Fibroblast of lung (primary cell): ENCODE measurements at regions not wholly inside any gene's neighbourhood (a gene's known extent, or its start where the extent isn't known, plus 50 kb on each side); places are given as distances from the start of the nearest gene placed in this dataset.

Experiments used
- DNase-seq, 2 donors: peaks; one replicate each; pipeline versions ENCODE4 v3.0.0 to v3.0.0-alpha.2; 2010; ENCODE audit warnings: low read depth in 2 of 2
- H2AFZ ChIP-seq: 2 replicates; pipeline ENCODE4 v1.5.1; 2012; ENCODE audit warnings: low read length, control low read depth, inconsistent platforms
- H3K27ac ChIP-seq: 2 replicates; pipeline ENCODE4 v1.5.1; 2011; ENCODE audit warnings: low read length, control low read depth; ENCODE audit not compliant: insufficient read depth
- H3K27me3 ChIP-seq: 2 replicates; pipeline ENCODE4 v1.5.1; 2011; ENCODE audit warnings: mild to moderate bottlenecking, low read length; ENCODE audit not compliant: control insufficient read depth, insufficient read depth
- H3K36me3 ChIP-seq: 2 replicates; pipeline ENCODE4 v1.5.1; 2011; ENCODE audit warnings: low read length; ENCODE audit not compliant: control insufficient read depth, insufficient read depth
- H3K4me1 ChIP-seq: 2 replicates; pipeline ENCODE4 v1.5.1; 2011; ENCODE audit warnings: low read length; ENCODE audit not compliant: control insufficient read depth, insufficient read depth; ENCODE audit errors: extremely low read depth
- H3K4me2 ChIP-seq: 2 replicates; pipeline ENCODE4 v1.5.1; 2011; ENCODE audit warnings: low read length, control low read depth; ENCODE audit not compliant: insufficient read depth; ENCODE audit errors: extremely low read depth
- H3K4me3 ChIP-seq, 4 experiments: fragments of 200-600 bp in 1 of 4; sonication (generic) in 1 of 4; replicated peaks in 1 of 4; 2 replicates each; pipeline ENCODE4 v1.5.1; 2011 to 2016; ENCODE audit warnings: low read length in 4 of 4, low read depth in 3 of 4, mild to moderate bottlenecking in 3 of 4, control low read depth in 2 of 4, inconsistent platforms in 1 of 4, mixed read lengths in 1 of 4; ENCODE audit not compliant: insufficient read depth in 1 of 4; ENCODE audit errors: control extremely low read depth in 1 of 4
- H3K79me2 ChIP-seq: 2 replicates; pipeline ENCODE4 v1.5.1; 2012; ENCODE audit warnings: mild to moderate bottlenecking, low read length, inconsistent platforms; ENCODE audit not compliant: control insufficient read depth, insufficient read depth
- H3K9ac ChIP-seq: 2 replicates; pipeline ENCODE4 v1.5.1; 2011; ENCODE audit warnings: mild to moderate bottlenecking, low read length, control low read depth; ENCODE audit not compliant: insufficient read depth
- H3K9me3 ChIP-seq: 2 replicates; pipeline ENCODE4 v1.5.1; 2012; ENCODE audit warnings: low read depth, low read length; ENCODE audit not compliant: control insufficient read depth, insufficient read depth
- H4K20me1 ChIP-seq: 2 replicates; pipeline ENCODE4 v1.5.1; 2011; ENCODE audit warnings: low read length; ENCODE audit not compliant: control insufficient read depth, insufficient read depth; ENCODE audit errors: extremely low read depth
- EZH2 ChIP-seq: IDR thresholded peaks from 2 replicates; pipeline ENCODE4 v1.5.1; 2012; ENCODE audit warnings: low read length, control low read depth, mild to moderate bottlenecking; ENCODE audit errors: missing control alignments
- TF ChIP-seq, protein P1 (sequence below), 2 donors: IDR thresholded peaks in 1 of 2; conservative IDR thresholded peaks in 1 of 2; 1 replicate in 1 of 2; 2 replicates in 1 of 2; pipeline ENCODE4 v1.5.1; 2011 to 2012; ENCODE audit warnings: low read length in 2 of 2, control low read depth in 1 of 2, inconsistent platforms in 1 of 2, low read depth in 1 of 2, mild to moderate bottlenecking in 1 of 2

GRCh38 chr21:43313939-43314405, 113.0 kb downstream of the SIK1 start:
- peaks cover 1% of the 10 kb centered on the region for H3K4me1 ChIP-seq
- no peak for TF ChIP-seq EZH2
- TF ChIP-seq, protein P1, sequence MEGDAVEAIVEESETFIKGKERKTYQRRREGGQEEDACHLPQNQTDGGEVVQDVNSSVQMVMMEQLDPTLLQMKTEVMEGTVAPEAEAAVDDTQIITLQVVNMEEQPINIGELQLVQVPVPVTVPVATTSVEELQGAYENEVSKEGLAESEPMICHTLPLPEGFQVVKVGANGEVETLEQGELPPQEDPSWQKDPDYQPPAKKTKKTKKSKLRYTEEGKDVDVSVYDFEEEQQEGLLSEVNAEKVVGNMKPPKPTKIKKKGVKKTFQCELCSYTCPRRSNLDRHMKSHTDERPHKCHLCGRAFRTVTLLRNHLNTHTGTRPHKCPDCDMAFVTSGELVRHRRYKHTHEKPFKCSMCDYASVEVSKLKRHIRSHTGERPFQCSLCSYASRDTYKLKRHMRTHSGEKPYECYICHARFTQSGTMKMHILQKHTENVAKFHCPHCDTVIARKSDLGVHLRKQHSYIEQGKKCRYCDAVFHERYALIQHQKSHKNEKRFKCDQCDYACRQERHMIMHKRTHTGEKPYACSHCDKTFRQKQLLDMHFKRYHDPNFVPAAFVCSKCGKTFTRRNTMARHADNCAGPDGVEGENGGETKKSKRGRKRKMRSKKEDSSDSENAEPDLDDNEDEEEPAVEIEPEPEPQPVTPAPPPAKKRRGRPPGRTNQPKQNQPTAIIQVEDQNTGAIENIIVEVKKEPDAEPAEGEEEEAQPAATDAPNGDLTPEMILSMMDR (conservative IDR thresholded peaks at IDR 0.05 in 1 of 2, IDR thresholded peaks at IDR 0.05 in 1 of 2; ENCODE audit: low read depth in 1 of 2, low read length in 2 of 2) = no peak
- H3K4me3 ChIP-seq = no peak overlapping the region
- no peaks in the 10 kb centered on the region for H3K9me3 ChIP-seq
- no peak overlapping the region for H2AFZ ChIP-seq
- no peak for DNase-seq
- H3K9ac ChIP-seq = no peak overlapping the region
- no peak overlapping the region for H3K4me2 ChIP-seq
- no peak overlapping the region for H3K27ac ChIP-seq
- no peaks in the 10 kb centered on the region for H3K79me2 ChIP-seq
- no peaks in the 10 kb centered on the region for H3K27me3 ChIP-seq
- no peaks in the 10 kb centered on the region for H4K20me1 ChIP-seq
- no peaks in the 10 kb centered on the region for H3K36me3 ChIP-seq

GRCh38 chr21:43313221-43313938, 113.6 kb downstream of the SIK1 start:
- TF ChIP-seq EZH2 = no peak
- TF ChIP-seq, protein P1 (conservative IDR thresholded peaks at IDR 0.05 in 1 of 2, IDR thresholded peaks at IDR 0.05 in 1 of 2; ENCODE audit: low read depth in 1 of 2, low read length in 2 of 2) = no peak
- DNase-seq = no peak
- no peak overlapping the region for H3K9ac ChIP-seq
- no peaks in the 10 kb centered on the region for H3K27me3 ChIP-seq
- H3K4me3 ChIP-seq = no peak overlapping the region
- H4K20me1 ChIP-seq = no peaks in the 10 kb centered on the region
- H2AFZ ChIP-seq = no peak overlapping the region
- no peak overlapping the region for H3K27ac ChIP-seq
- no peaks in the 10 kb centered on the region for H3K36me3 ChIP-seq
- no peaks in the 10 kb centered on the region for H3K9me3 ChIP-seq
- H3K4me2 ChIP-seq = no peak overlapping the region
- no peaks in the 10 kb centered on the region for H3K4me1 ChIP-seq
- no peaks in the 10 kb centered on the region for H3K79me2 ChIP-seq

- DNase-seq = no peak
These were observed 114.2 kb downstream of the SIK1 start for GRCh38 chr21:43312751-43313169.

More at GRCh38 chr21:43312751-43313169, 114.2 kb downstream of the SIK1 start:
- Histone ChIP-seq H3K27me3 (no peaks in the 10 kb centered on the region), H4K20me1 (no peaks in the 10 kb centered on the region), H3K36me3 (no peaks in the 10 kb centered on the region), H3K4me3 (no peak overlapping the region), H2AFZ (no peak overlapping the region), H3K79me2 (no peaks in the 10 kb centered on the region), H3K9me3 (no peaks in the 10 kb centered on the region), H3K4me2 (no peak overlapping the region), H3K4me1 (no peaks in the 10 kb centered on the region), H3K9ac (no peak overlapping the region), H3K27ac (no peak overlapping the region)
- TF ChIP-seq, protein P1 (conservative IDR thresholded peaks at IDR 0.05 in 1 of 2, IDR thresholded peaks at IDR 0.05 in 1 of 2; ENCODE audit: low read depth in 1 of 2, low read length in 2 of 2) = no peak
